Daoy (cell line): ENCODE measurements at regions not wholly inside any gene's neighbourhood (a gene's known extent, or its start where the extent isn't known, plus 50 kb on each side); places are given as distances from the start of the nearest gene placed in this dataset.
"Not testable (repeated sequence)": the region's sequence is repeated elsewhere in the genome, so short reads cannot be mapped to it uniquely, and the experiment has no call there.

Source experiments
- DNase-seq: peaks from one replicate; pipeline ENCODE4 v3.0.0-alpha.2; 2015; ENCODE audit warnings: low read depth

GRCh38 chr5:124514956-124515355 lies 231.5 kb downstream of the ZNF608 start:
- DNase-seq, result no peak

DNA sequence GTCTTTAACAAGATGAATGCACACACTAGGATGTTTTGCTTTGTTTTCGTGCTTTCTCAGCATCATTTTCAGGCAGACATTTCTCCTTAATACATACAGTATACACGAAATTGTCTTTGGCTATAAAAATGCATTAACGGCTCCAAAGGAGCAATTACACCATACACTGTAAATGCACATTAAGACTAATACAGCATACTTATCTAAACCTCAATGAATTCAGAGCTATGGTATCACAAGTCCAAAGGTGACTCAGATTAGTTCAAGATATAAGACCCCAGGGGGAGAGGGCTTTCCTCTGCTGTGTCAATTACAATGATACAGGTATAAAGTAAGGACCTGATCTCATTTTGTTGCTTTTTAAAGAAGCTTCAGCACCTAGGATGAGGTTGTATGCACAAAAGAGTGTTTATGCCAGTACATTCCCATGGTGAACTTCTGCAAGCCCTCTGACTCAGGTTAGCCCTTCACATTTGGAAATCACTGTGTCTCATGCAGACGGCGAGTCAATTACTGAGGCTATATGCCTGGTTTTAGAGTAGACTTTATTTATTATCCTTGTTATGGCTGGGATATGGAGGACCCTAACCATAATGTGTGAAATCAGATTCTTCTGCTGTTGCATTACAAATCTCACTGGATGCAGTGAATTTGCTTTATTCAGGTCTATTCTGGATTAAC lies 233.3 kb downstream of the ZNF608 start:
- no peak for DNase-seq

- DNase-seq, result no peak
These were observed 234.2 kb downstream of the ZNF608 start for GRCh38 chr5:124512236-124512635.

DNA sequence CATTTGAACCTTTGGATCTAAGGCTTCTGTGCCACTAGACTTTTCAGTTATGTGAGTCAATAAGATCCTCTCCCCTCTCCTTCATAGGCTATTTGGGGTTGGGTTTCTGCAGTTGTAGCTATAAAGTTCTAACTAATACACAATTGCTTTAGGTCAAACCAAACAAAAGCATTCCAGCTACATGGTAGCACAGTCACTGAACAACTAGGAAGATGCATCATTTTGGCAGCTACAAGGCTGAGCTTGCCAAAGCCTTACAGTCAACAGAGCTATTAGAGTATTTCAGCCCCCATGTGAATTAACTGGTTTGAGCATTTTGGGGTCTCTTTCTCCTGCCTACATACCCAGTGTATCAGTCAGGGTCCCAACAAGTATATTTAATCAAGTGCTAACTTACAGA lies 234.6 kb downstream of the ZNF608 start:
- no peak for DNase-seq

DNA sequence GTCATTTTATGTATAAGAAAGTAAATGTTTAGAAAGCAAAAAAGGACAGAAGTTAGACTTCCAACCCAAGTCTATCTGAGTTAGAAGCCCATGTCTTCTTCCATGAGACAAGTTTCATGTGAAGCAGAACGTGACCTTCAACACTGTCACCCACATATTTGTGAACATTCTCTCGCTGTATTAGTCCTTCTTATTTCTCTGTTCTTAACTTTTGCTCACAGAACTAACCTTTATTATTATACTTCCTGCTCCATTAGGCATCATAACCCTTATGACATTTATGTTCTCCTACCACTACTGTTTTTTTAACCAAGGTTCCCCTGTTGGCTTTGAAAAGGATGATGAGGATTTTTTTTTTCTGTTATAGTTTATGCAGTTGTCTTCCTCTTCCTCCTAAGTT lies 238.8 kb downstream of the ZNF608 start:
- no peak for DNase-seq

- no peak for DNase-seq
These were observed 242.1 kb downstream of the ZNF608 start for GRCh38 chr5:124504081-124504916.

DNA sequence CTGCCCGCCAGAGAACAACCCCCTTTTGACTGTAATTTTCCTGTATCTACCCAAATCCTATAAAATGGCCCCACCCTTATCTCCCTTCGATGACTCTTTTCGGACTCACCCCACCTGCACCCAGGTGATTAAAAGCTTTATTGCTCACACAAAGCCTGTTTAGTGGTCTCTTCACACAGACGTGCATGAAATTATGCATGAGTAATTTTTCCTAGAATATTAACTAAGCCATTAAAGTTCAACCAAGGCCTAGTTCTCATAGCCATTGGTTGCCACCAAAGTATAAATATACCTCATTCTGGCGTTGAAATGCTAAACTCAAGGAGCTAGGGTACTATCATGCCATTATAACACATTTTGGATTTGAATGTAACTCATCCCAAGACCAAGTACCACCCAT lies 243.9 kb downstream of the ZNF608 start:
- no peak for DNase-seq

GRCh38 chr5:124499818-124500217 lies 246.6 kb downstream of the ZNF608 start:
- DNase-seq, result not testable (repeated sequence)

GRCh38 chr5:124496968-124497367 lies 249.5 kb downstream of the ZNF608 start:
- DNase-seq, result not testable (repeated sequence)

GRCh38 chr5:124494540-124495116 lies 251.8 kb downstream of the ZNF608 start:
- DNase-seq, result no peak

GRCh38 chr5:124492444-124493224 lies 253.8 kb downstream of the ZNF608 start:
- no peak for DNase-seq

DNA sequence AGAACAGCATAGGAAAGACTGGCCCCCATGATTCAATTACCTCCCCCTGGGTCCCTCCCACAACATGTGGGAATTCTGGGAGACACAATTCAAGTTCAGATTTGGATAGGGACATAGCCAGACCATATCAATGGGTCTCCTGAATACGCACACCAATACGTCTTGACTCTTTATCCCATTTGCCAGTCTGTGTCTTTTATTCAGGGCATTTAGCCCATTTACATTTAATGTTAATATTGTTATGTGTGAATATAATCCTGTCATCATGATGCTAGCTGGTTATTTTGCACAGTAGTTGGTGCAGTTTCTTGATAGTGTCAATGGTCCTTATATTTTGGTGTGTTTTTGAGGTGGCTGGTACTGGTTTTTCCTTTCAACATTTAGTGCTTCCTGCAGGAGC lies 256.1 kb downstream of the ZNF608 start:
- not testable (repeated sequence) for DNase-seq

GRCh38 chr5:124481419-124481818 lies 265.0 kb downstream of the ZNF608 start:
- DNase-seq, result no peak

GRCh38 chr5:124480964-124481363 lies 265.5 kb downstream of the ZNF608 start:
- DNase-seq, result no peak

GRCh38 chr5:124480022-124480421 lies 266.4 kb downstream of the ZNF608 start:
- DNase-seq, result no peak

DNA sequence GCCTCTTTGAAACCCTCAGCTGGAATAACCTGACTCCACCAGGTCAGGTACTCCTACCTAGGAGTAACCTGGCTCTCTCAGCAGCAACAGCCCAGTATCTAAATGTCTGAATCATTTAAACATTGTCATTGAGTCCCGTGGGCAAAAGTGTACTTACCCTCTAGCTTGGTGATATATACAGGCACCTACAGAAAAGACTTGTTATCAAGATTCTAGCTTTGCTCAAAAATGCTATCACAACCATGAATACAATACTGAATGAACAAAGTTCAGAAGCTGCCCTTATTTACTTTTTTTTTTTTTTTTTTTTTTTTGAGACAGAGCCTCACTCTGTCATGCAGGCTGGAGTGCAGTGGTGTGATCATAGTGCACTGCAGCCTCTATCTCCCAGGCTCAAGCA lies 268.2 kb downstream of the ZNF608 start:
- DNase-seq, result no peak

DNA sequence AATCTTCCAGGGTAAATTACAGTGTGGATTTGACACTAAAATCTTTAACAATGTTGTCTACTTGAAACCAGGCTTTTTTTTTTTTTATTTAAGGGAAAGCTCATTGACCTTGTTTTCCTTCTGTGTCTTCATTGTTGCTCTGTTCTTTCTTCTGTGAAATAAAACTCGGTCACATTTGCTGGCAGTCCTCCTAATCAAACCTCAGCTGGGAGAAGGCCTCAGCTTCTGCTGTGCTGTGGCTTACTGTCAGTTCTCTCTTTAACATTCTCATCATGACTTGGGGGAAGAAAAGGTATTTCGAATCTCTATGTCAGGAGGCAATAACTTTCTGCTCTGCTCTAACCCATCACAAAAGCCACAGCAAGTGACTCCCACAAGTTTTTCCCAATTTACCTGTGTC lies 268.9 kb downstream of the ZNF608 start:
- no peak for DNase-seq

DNA sequence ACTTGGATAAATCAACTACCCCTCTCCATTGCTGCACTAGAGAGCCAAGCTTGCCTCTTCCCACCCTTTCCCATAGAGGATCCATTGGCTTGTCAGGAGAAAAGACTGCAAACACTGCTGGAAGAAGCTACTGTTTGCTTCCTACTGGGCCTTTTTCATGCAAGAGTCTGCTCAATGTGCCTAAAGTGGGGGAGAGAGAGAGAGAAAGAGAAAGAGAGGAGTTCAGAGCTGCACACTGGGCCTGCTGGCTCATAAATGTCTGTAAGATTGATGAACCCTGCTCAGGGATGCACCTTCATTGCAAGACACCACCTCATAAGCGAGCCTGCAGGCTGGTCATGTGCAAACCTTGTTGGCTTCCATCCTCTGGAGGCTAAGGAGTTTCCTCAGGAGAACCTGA lies 269.4 kb downstream of the ZNF608 start:
- DNase-seq, result no peak

DNA sequence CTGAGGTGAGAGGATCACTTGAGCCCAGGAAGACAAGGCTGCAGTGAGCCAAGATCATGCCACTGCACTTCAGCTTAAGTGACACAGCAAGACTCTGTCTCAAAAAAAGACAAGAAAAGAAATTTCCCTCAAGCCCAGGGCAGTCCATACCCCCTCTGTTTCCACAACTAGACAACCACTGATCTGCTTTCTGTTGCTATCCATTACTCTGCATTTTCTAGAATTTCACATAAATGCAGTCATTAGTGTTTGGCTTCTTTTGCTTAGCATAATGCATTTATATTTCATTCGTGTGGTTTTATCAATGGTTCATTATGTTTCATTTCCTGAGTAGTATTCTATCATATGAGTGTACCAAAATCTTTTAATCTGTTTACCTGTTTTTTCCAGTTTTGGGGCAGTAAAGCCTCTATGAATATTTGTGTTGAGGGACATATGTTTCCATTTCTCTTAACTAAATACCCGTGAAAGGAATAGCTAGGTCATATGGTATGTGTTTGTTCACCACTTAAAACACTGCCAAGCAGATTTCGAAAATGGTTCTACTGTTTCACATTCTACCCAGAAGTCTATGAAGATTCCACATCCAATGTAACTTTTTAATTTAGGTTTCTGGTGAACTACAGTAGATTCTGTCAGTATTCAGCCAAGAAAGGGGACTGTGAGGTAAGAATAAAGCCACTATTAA lies 271.8 kb downstream of the ZNF608 start:
- no peak for DNase-seq

DNA sequence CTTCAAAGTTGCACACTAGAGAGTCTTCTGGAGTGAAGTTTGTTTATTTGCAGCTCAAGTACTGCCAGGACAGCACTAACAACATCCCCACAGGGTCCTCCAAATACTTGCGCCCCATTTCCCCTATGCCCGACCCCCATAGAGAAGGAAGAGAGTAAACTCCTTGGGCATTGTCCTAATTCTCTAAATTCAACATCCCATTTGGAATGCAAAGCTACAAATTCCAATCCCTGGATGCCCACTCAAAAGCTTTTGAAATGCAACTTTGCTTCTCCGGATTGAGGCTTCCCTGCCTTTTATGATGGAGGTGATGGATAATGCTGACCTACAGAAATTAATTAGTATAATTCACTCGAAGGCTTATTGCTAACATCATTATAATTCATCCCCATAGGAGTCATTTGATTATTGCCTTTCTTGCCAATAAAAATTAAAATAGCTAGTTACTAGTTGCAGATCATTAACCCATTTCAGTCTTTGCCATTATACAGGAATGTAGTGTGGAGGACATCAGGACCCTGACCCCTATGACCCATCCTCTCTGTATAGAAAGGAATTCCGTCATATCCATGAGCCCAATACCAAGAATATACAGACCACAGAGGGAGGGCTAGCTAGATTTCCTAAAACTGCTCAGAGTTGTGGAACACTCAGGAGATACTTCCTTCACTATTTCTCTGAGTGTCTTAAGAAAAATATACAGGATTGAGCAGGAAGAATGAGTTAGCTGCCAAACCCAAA lies 277.6 kb downstream of the ZNF608 start:
- no peak for DNase-seq

DNA sequence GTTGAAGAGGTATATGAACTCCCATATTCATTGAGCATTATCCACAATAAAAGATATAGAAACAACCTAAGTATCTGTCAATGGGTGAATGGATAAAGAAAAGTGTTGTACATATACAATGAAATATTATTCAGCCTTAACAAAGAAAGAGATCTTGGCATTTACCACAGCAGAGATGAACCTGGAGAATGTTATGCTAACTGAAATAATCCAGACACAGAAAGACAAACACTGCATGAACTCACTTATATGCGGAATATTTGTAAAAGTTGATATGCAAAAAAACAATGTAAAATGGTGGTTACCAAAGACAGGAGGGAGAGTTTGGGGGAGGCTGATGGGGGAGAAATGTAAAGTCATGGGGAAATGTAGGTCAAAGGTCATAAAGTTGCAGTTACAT lies 278.7 kb downstream of the ZNF608 start:
- DNase-seq, result no peak
